ENCODE measurements at regions not wholly inside any gene's neighbourhood (a gene's known extent, or its start where the extent isn't known, plus 50 kb on each side); places are given as distances from the start of the nearest gene placed in this dataset.

GRCh38 chr2:226183033-226183432, 616.6 kb downstream of the IRS1 start (continued):
- TF ChIP-seq, protein P1, sequence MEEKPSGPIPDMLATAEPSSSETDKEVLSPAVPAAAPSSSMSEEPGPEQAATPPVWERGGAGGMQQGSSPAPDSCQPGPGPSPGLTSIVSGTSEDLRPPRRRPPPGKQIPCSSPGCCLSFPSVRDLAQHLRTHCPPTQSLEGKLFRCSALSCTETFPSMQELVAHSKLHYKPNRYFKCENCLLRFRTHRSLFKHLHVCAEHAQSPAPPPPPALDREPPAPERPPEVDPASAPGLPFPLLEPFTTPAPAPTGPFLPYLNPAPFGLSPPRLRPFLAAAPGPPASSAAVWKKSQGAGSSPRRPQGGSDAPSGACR (CRISPR knock-in tag; IDR thresholded peaks at IDR 0.05), result no peak
- TF ChIP-seq, protein P2, sequence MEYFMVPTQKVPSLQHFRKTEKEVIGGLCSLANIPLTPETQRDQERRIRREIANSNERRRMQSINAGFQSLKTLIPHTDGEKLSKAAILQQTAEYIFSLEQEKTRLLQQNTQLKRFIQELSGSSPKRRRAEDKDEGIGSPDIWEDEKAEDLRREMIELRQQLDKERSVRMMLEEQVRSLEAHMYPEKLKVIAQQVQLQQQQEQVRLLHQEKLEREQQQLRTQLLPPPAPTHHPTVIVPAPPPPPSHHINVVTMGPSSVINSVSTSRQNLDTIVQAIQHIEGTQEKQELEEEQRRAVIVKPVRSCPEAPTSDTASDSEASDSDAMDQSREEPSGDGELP (IDR thresholded peaks at IDR 0.05; ENCODE audit: borderline replicate concordance, low read depth), result no peak
- TF ChIP-seq RELA (CRISPR knock-in tag; IDR thresholded peaks at IDR 0.05), result no peak
- TF ChIP-seq NCOA5 (CRISPR knock-in tag; IDR thresholded peaks at IDR 0.05), result no peak
- TF ChIP-seq MXD1 (CRISPR knock-in tag; IDR thresholded peaks at IDR 0.05), result no peak
- TF ChIP-seq KLF13 (CRISPR knock-in tag; IDR thresholded peaks at IDR 0.05), result no peak
- TF ChIP-seq ZBTB8A (CRISPR knock-in tag; IDR thresholded peaks at IDR 0.05; ENCODE audit: borderline replicate concordance, low read depth), result no peak
- no peak for TF ChIP-seq POGK (CRISPR knock-in tag; conservative IDR thresholded peaks at IDR 0.05)
- TF ChIP-seq MTERF4 (CRISPR knock-in tag; IDR thresholded peaks at IDR 0.05), result no peak
- no peak for TF ChIP-seq E2F1 (CRISPR knock-in tag; IDR thresholded peaks at IDR 0.05)
- TF ChIP-seq, protein P3, sequence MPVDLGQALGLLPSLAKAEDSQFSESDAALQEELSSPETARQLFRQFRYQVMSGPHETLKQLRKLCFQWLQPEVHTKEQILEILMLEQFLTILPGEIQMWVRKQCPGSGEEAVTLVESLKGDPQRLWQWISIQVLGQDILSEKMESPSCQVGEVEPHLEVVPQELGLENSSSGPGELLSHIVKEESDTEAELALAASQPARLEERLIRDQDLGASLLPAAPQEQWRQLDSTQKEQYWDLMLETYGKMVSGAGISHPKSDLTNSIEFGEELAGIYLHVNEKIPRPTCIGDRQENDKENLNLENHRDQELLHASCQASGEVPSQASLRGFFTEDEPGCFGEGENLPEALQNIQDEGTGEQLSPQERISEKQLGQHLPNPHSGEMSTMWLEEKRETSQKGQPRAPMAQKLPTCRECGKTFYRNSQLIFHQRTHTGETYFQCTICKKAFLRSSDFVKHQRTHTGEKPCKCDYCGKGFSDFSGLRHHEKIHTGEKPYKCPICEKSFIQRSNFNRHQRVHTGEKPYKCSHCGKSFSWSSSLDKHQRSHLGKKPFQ (CRISPR knock-in tag; IDR thresholded peaks at IDR 0.05; ENCODE audit: insufficient replicate concordance), result no peak
- no peak for TF ChIP-seq HDAC1 (CRISPR knock-in tag; IDR thresholded peaks at IDR 0.05)
- no peak for TF ChIP-seq ZSCAN22 (CRISPR knock-in tag; IDR thresholded peaks at IDR 0.05)
- no peak for TF ChIP-seq ZNF782 (CRISPR knock-in tag; IDR thresholded peaks at IDR 0.05; ENCODE audit: borderline replicate concordance)
- TF ChIP-seq CHCHD3 (CRISPR knock-in tag; IDR thresholded peaks at IDR 0.05), result no peak
- TF ChIP-seq, protein P4, sequence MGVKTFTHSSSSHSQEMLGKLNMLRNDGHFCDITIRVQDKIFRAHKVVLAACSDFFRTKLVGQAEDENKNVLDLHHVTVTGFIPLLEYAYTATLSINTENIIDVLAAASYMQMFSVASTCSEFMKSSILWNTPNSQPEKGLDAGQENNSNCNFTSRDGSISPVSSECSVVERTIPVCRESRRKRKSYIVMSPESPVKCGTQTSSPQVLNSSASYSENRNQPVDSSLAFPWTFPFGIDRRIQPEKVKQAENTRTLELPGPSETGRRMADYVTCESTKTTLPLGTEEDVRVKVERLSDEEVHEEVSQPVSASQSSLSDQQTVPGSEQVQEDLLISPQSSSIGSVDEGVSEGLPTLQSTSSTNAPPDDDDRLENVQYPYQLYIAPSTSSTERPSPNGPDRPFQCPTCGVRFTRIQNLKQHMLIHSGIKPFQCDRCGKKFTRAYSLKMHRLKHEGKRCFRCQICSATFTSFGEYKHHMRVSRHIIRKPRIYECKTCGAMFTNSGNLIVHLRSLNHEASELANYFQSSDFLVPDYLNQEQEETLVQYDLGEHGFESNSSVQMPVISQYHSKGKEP (CRISPR knock-in tag; IDR thresholded peaks at IDR 0.05), result no peak
- no peak for TF ChIP-seq BCL3 (CRISPR knock-in tag; IDR thresholded peaks at IDR 0.05)
- no peak for TF ChIP-seq ZNF326 (CRISPR knock-in tag; IDR thresholded peaks at IDR 0.05; ENCODE audit: borderline replicate concordance)
- no peak for TF ChIP-seq ZMYM3 (CRISPR knock-in tag; IDR thresholded peaks at IDR 0.05)
